ENCODE measurements at regions not wholly inside any gene's neighbourhood (a gene's known extent, or its start where the extent isn't known, plus 50 kb on each side); places are given as distances from the start of the nearest gene placed in this dataset.

GRCh38 chr9:7970681-7971330, 171.2 kb upstream of the DMAC1 start:
- H3K27ac ChIP-seq: no peak overlapping the region
- peak in 1 of 2 donors; percentile 36 for ATAC-seq (ENCODE audit: low FRiP score in 2 of 2)
- no peaks in the 10 kb centered on the region for H3K36me3 ChIP-seq
- TF ChIP-seq CTCF (IDR thresholded peaks at IDR 0.05): no peak
- TF ChIP-seq EP300 (IDR thresholded peaks at IDR 0.05): no peak
- TF ChIP-seq POLR2A (IDR thresholded peaks at IDR 0.05): no peak
- no peak for TF ChIP-seq POLR2AphosphoS5 (IDR thresholded peaks at IDR 0.05)
- 59 to 70% methylated on average over 4 of the region's 4 CpGs for WGBS, 2 donors
- no peak overlapping the region for H3K4me3 ChIP-seq
- H3K27me3 ChIP-seq: no peaks in the 10 kb centered on the region
- DNase-seq: no peak
- H3K9me3 ChIP-seq: no peaks in the 10 kb centered on the region
- H3K4me1 ChIP-seq: peaks cover 0 to 5% (median 0%) of the 10 kb centered on the region in 4 donors

GRCh38 chr9:7968687-7969086, 169.1 kb upstream of the DMAC1 start:
- TF ChIP-seq POLR2A (IDR thresholded peaks at IDR 0.05) (no peak), POLR2AphosphoS5 (IDR thresholded peaks at IDR 0.05) (no peak), EP300 (IDR thresholded peaks at IDR 0.05) (no peak), CTCF (IDR thresholded peaks at IDR 0.05) (no peak)
- DNase-seq (no peak), ATAC-seq (ENCODE audit: low FRiP score in 2 of 2) (no peak)
- Histone ChIP-seq H3K27ac (no peak overlapping the region), H3K4me3 (no peak overlapping the region), H3K4me1 (no peaks in the 10 kb centered on the region), H3K27me3 (no peaks in the 10 kb centered on the region), H3K9me3 (no peaks in the 10 kb centered on the region), H3K36me3 (no peaks in the 10 kb centered on the region)
- 86% methylated on average over 3 of the region's 3 CpGs for WGBS, 2 donors

GRCh38 chr9:7967851-7968250, 168.3 kb upstream of the DMAC1 start:
- ATAC-seq (ENCODE audit: low FRiP score in 2 of 2): no peak
- no peak overlapping the region for H3K4me3 ChIP-seq
- H3K36me3 ChIP-seq: no peaks in the 10 kb centered on the region
- TF ChIP-seq POLR2A (IDR thresholded peaks at IDR 0.05) (no peak), EP300 (IDR thresholded peaks at IDR 0.05) (no peak), POLR2AphosphoS5 (IDR thresholded peaks at IDR 0.05) (no peak), CTCF (IDR thresholded peaks at IDR 0.05) (no peak)
- no peaks in the 10 kb centered on the region for H3K9me3 ChIP-seq
- WGBS, 2 donors: 69 to 83% methylated on average over 2 of the region's 2 CpGs
- peak overlapping the region in 1 of 4 donors; percentile 8 for H3K27ac ChIP-seq
- no peaks in the 10 kb centered on the region for H3K4me1 ChIP-seq
- no peak for DNase-seq
- no peaks in the 10 kb centered on the region for H3K27me3 ChIP-seq

GRCh38 chr9:7967093-7967827, 167.7 kb upstream of the DMAC1 start:
- H3K36me3 ChIP-seq: no peaks in the 10 kb centered on the region
- TF ChIP-seq POLR2A (IDR thresholded peaks at IDR 0.05) (no peak), EP300 (IDR thresholded peaks at IDR 0.05) (no peak)
- 60 to 67% methylated on average over 7 of the region's 7 CpGs for WGBS, 2 donors
- no peaks in the 10 kb centered on the region for H3K27me3 ChIP-seq
- peak; percentile 29 to 40 for ATAC-seq (ENCODE audit: low FRiP score in 2 of 2)
- no peaks in the 10 kb centered on the region for H3K9me3 ChIP-seq
- peak overlapping the region in 1 of 4 donors; percentile 8 for H3K27ac ChIP-seq
- no peak overlapping the region for H3K4me3 ChIP-seq
- no peak for DNase-seq
- H3K4me1 ChIP-seq: no peaks in the 10 kb centered on the region

GRCh38 chr9:7965063-7965462, 165.5 kb upstream of the DMAC1 start:
- TF ChIP-seq CTCF (IDR thresholded peaks at IDR 0.05) (no peak), POLR2A (IDR thresholded peaks at IDR 0.05) (no peak), EP300 (IDR thresholded peaks at IDR 0.05) (no peak), POLR2AphosphoS5 (IDR thresholded peaks at IDR 0.05) (no peak)
- WGBS, 2 donors: 64 to 83% methylated on average over 3 of the region's 3 CpGs
- ATAC-seq (ENCODE audit: low FRiP score in 2 of 2): no peak

More at GRCh38 chr9:7965063-7965462, 165.5 kb upstream of the DMAC1 start:
- DNase-seq: no peak
- no peaks in the 10 kb centered on the region for H3K36me3 ChIP-seq
- no peak overlapping the region for H3K4me3 ChIP-seq
- H3K27ac ChIP-seq: no peak overlapping the region
- no peaks in the 10 kb centered on the region for H3K4me1 ChIP-seq
- no peaks in the 10 kb centered on the region for H3K27me3 ChIP-seq
- no peaks in the 10 kb centered on the region for H3K9me3 ChIP-seq
